ENCODE measurements at regions not wholly inside any gene's neighbourhood (a gene's known extent, or its start where the extent isn't known, plus 50 kb on each side); places are given as distances from the start of the nearest gene placed in this dataset.
"Not testable (repeated sequence)": the region's sequence is repeated elsewhere in the genome, so short reads cannot be mapped to it uniquely, and the experiment has no call there.

DNA sequence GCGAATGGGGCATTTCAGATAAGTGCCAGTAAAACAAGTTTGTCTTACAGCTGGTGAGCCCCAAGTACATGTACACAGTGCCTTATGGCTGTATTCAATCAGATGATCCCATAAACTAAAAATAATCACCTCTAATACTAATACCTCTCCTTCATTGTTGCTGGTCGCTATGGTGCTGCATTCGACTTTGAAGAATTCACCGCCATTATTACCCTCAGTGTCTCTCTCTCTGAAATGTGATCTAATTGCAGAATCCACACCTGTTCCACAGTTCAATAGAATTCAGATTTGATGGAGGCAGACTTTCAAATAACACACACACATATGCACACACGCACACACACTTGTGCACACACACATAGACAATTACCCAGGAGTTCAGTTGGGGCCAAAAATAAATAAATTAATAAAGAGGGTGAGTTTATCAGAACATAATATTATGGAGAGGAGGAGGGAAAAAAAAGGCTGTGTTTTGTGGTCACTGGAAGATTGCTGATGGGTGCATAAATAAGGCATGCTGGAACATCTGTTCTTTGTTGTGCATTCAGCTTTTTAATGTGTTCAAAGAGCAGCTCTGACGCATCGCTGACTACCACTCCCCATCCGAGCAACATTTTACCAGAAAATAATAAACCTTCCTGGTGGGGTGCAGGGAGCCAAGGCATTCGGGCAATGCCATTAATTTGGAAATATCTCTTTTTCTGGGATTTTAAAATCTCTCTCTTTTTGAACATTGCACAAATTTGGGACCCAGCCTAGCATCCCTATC, 235.7 kb downstream of the SATB1 start:
- DNase-seq = no peak

DNA sequence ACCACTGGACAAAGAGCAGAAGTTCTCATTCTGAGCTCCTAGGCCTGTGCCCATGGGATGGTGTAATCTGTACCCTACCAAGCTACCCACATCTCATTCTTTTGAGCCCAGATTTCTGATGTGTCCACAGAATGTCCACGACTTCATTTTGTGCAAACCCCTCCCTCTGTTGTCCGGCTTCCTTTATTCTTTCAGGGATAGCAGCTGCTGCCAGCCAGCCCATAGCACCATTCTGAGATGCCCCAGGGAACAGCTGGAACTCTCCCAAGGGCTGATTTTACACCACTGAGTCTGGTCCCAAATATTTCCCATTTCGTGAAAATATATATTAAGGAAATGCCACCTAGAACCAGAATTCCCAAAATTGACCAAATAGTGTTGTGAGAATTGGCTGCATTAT, 236.6 kb downstream of the SATB1 start:
- DNase-seq = no peak

DNA sequence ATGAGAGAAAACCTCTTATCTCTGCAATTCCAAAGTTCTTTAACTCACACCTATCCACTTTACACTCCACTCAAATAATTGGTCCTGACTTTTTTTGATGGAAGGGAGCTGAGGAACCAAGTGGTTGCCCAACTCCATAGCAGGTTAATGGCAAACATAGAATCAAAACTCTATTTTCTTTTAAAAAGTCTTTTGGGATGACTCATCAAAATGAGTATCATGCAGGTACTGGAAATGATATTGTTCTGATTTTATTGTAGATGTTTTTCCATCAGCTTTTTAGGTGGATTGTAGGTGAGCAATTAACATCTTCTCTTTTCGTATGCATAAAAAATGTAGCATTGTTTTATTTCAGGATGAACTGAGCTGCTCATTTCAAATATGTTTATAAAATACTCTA, 239.5 kb downstream of the SATB1 start:
- no peak for DNase-seq

DNA sequence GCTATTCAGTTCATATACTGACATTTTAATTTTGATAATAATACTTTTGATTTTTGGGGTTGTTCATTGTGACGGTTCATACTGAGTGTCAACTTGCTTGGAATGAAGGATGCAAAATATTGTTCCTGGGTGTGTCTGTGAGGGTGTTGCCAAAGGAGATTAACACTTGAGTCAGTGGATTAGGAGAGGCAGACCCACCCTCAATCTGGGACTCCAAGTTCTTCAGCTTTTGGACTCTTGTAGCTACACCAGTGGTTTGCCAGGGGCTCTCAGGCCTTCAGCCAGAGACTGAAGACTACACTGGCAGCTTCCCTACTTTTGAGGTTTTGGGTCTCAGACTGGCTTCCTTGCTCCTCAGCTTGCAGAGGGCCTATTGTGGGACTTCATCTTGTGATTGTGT, 242.2 kb downstream of the SATB1 start:
- DNase-seq = not testable (repeated sequence)

DNA sequence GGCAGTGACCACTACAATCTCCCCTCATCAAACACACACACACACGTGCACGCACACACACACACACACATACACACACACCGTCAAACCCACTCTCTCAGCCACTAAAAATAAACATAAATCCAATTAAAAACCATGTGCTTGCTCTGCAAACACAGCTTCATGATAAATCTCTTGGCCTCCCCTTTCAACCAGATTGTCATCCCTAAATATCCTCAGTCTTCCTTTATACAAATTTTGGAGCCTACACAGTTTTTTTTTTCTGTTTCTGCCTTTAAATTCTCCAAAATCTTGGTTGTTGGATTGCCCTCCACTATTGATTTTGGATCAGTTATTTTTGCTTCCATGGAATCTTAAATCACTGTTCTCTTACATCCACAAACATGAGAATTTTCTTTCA, 245.6 kb downstream of the SATB1 start:
- no peak for DNase-seq

DNA sequence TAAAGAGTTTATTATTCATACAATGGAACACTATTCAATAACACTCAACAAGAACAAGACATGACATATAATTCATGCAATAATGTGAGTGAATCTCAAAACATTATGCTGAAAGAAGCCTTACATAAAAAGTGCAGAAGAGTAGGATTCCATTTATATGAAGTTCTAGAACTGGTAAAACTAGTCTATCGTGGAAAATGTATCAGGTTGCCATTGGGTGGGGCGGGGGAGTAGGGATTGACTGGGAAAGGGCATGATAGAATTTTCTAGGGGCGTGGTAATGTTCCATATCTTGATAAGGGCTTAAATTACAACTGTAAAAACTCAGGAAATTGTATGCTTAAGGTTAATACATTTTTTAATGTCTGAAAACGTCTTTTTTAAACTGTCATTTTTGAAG, 247.9 kb downstream of the SATB1 start:
- no peak for DNase-seq

DNA sequence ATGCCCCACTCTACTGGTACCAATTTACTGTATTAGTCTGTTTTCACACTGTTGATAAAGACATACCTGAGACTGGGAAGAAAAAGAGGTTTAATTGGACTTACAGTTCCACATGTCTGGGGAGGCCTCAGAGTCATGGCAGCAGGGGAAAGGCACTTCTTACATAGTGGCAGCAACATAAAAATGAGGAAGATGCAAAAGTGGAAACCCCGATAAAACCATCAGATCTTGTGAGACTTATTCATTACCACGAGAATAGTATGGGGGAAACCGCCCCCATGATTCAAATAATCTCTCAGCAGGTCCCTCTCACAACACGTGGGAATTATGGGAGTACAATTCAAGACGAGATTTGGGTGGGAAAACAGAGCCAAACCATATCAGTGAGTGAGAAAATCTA, 251.2 kb downstream of the SATB1 start:
- not testable (repeated sequence) for DNase-seq

DNA sequence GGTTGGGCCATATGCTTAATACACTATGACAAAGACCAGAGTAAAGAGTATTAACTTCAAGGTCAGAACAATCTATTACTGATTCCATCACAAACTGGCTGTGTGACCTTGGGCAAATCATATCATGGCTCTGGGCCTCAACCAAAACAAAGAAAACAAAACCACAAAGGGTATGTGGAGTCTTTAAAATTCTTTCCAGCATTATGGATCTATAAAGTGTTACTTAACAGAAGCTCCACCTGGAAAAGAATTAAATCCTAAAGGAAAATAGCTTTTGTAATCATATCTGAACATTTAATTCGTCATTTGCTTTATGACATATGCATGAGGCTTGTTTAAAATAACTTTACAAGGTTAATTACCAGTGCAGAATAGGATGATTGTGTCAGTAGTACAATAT, 265.5 kb downstream of the SATB1 start:
- DNase-seq = no peak

DNA sequence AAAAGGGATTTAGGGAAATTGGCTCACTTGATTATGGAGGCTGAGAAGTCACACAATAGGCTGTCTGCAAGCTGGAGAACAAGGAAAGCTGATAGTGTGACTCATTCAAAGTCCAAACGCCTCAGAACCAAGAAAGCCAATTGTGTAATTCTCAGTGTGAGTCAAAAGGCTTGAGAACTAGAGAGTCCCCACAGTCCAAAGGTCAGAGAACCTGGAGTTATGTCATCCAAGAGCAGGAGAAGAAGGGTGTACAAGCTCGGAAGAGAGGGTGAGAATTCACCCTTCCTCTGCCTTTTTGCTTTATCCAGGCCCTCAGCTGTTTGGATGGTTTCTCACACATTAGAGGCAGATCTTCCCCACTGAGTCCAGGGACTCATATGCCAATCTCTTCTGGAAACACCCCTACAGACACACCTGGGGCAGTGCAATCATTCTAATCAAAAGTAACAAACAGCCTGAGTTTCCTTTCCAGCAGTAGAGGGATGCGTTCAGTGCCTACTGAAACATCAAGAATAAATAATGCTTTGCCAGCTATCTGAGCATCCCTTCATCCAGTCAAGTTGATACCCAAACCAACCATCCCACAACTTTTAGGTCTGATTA, 271.5 kb downstream of the SATB1 start:
- no peak for DNase-seq

DNA sequence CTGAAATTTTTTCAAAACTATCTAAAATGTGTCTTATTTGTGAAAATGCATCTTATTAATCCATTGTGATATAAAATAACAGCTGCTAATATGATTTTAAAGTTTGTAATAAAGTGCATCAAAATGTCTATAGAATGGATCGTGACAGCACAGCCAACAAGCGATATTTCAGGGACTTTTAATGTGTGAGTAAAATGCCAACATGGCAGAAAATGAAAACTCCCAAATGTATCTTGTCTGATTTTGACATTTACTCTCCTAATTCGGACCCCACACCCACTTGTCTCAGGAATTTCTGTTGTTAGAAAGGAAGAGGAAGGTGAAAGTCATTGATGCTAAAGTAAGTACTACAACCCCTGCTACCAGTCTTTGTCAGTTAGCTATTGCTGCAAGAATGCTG, 273.9 kb downstream of the SATB1 start:
- no peak for DNase-seq

DNA sequence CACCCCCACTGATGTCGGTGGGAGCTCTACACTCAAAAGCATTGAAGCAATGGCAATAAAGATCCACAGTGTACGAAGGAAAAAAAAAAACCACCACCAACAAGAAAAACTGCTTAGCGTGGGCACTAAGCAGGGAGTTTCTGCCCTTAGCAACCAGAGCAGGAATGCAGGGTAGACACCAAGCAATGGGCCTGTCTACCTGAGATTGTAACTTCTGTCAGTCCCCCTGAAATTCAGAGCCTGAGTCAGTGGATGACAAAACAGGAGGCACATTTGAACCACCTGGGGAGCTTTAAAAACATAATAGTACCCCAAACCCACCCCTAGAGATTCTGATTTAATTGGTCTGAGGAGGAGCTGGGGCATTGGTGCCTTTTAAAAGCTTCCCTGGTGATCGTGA, 275.2 kb downstream of the SATB1 start:
- DNase-seq = no peak

DNA sequence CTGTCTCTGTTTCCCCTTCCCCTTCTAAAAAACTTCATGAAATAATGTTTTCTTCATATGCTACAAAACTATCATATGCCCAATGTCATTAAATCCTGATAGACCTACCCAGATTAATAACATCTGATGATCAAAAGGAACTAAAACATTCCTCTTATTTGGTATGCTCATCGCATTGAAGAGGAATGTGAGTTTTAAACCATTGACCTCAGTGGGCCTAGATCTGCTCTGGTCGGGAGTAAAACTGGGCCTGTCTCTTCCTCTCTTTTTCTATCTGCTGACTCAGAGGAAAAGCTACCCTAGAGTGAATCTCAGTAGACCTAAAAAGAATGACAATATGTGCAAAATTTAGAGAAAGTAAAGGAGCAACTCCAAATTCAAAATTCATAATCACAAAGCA, 275.8 kb downstream of the SATB1 start:
- DNase-seq = no peak

DNA sequence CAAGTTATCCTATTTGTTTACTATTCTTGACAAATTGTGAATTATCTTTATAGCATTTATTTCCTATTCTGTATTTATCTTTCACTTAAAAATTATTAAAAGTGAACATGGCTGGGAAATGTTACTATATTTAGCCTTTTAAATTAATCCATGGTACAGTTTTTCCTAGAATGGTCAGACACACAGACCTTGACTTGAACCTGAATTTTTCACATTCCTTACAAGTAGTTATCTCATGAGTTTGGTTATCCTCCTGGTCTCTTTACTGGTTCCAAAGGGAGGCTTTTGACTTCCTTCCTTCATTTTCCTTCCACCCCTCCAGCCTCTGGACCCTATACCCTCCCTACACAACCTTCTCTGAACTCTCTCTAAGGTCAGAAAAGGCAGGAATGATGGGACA, 280.6 kb downstream of the SATB1 start:
- no peak for DNase-seq

DNA sequence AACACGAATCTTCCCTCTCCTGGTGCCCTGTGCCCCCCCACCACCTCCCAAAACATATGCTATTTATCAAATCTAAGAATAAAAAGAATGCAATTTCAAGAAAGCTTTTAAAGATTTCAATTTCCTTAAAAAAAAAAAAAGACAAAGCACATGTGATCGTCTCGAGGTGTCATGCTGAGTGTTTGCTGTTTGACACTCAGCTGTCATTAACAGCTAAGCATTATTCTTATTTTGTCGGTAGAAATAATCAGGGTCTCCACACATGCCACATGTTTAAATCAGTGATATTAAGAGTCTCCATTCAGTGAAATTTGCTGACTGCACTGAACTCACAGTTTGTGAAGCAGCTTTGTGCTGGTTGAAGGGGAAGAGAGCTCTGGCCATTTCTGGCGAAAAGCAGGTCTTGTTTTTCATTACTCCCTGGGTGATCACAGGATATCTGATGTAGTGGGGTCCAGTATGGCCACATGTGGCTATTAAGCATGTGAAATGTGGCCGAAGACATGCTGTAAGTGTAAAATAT, 281.8 kb downstream of the SATB1 start:
- no peak for DNase-seq

DNA sequence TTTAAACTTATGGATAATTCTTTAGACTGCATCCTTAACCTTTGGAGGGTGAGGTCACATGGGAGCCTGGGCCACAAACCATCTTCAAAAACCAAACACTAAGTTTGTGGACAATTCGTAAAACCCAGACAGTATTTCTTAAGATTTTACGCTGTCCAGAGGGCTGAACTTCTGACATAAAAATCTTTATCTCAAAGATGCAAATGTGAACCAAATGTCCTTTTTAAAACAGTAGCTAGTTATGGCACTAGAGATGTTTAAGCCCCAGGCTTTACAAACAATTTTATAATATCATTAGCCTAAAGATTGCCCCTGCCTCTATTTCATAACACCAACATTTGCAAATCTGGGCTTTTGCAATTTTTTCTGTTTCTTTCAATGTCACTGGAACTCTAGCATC, 287.2 kb downstream of the SATB1 start:
- no peak for DNase-seq

DNA sequence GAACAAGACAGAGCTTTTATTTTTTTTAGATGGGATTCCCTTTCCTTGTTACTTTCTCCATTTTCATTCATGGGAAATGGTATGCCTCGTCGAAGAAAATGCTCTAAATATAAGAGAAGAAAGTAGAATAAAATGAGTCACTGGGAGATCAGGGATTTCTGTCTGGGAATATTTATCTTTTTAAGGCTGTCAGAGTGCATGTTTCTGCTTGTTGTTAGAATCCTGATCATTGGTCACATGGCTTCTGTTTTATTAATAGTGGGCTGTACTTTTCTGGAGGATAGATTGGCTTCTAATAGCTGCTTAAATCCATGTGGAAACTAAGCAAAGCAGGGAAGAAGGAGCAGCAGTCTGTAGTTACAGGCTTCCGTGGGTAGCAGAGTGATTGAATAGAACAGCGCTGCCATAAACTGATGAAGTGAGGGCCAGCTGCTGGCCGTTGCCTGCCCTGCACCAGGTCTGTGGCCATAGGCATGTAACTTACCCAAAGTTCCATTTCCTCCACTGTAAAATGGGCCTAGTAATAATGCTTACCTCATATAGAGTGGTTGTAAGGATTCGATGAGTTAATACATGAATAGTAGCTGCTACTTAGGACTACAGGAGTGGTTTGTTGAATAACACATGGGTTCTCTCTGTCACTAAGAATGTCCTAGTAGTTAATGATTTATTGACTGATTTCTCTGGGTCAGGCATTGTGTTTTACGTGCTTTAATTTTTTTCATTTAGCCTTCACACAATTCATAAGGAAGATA, 289.9 kb downstream of the SATB1 start:
- no peak for DNase-seq

DNA sequence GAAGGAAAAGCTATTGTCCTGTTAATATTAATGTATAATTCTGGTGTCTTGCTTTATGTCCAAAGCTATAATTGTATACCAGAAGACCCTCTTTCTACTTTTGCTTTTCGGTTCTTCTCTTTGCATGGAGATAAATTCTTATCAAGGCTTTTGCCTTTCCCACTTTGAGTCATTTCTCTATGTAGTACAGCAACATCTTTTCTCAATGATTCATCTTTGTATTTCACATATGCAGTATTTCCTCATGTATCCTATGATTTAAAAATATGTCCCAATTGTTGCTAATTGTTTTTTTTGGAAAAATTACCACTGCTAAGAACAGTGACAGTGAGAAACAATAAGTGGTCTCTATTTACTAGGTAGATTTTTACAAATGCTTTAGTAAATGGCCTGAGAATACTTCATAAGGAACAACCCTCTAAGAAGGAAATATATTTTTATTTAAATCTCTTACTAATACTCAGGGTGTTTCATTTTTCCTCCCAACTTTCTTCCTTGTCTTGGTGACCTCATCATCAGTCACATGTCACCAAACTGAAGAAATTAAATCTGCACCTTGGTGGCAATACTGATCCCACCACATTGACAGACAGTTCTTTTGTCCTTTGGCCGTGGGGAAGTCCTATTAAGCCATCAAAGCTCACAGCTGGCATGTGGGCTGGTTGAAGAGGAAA, 290.6 kb downstream of the SATB1 start:
- DNase-seq = no peak

DNA sequence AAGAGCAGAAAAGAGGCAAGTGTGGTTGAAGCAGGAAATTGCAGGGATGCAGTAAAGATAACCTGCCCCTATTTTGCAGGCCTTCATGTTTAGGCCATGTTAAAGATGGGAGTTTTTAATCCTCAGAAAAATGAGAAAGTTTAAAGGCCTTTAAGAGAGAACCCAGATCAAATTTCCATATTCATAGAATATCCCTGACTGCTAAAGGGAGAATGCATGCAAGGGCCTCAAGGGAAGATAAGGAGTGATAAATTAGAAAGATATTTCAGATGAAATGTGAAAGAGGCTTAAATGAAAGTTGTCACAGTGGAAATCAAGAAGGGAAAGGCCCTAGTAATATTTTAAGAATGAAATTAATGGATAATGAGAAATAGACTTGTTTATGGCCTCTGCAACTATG, 292.1 kb downstream of the SATB1 start:
- no peak for DNase-seq

DNA sequence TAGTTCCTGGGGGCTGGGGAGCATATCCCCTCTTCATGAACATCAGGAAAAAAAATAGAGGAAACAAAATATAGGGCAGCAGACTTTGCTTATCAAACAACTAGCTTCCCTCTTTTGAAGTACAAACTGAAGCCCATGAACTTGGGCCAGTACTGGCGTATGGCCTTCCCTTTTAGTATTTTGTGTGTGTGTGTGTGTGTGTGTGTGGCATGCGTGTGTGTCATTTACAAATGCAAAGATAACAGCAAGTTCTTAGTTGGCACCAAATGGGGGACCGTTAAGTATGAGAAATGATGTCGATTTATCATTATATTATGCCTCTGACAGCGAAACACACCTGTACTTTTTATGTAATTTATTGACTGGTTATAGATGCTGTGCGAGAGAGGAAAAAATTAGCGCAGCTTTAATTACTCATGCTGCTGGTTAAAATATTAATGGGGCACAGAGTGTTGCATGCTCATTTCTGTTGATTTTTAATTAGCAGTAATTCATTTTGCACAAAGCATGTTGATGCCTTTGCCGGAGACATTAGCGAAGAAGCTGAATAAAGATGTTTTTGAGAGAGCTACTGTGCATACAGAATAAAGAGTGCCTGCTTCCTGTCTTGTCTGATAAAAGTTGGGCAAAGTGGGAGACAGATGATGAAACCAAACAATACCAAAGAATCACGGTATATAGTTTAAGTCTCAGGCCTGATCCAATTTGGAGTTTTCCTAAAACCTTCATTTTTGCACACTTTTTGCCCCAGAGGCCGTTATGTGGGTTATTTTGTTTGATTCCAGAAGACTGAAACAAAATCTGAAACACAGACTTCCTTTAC, 297.1 kb downstream of the SATB1 start:
- no peak for DNase-seq

DNA sequence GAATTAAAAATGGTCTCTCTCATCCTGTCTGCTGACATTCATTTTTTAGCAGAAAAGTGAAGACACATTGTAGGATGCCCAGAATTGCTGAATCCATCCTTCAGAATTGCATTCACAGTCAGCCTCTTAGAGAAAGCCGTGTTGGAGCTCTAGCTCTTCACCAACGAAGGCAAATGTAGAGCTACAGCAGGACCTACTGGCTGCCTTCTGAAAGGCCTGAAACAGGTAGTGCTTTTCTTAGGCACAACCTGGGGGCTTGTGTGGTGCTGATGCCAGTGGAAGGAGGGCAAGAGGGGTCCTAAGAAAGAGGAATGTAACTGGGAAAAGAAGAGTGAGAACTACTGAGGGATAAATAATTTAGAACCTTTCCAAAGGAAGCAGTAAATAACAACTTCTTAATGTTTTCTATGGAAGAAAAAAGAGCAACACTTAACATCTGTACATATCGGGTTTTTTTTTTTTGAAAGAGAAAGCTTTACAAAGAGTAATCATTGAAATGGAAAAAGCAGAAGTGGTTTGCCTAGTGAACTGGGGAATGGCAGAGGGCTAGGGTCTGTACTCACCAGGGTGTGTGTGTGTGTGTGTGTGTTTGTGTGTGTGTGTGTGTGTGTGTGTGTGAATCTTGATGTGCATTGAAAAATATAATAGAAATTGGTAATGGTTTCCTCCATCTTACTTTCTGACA, 297.8 kb downstream of the SATB1 start:
- DNase-seq = no peak

DNA sequence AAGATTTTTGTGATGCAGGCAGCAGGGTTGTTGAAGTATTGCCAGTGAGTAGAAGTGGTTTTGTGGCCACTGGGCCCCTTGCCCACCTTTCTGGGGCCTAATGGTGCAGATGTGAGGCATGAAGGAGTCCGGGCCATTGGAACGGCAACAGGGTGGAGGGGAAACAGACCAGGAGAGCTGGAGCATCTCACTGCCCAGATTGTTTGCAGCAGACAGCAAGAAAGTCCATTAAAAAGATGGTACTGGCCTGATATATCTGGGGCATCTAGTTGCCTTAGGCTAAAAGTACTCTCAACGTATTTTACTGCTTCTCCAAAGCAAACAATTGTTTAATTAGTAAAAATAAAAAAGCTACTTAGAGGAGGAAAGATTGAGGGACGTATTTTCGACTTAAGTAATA, 298.4 kb downstream of the SATB1 start:
- DNase-seq = no peak

DNA sequence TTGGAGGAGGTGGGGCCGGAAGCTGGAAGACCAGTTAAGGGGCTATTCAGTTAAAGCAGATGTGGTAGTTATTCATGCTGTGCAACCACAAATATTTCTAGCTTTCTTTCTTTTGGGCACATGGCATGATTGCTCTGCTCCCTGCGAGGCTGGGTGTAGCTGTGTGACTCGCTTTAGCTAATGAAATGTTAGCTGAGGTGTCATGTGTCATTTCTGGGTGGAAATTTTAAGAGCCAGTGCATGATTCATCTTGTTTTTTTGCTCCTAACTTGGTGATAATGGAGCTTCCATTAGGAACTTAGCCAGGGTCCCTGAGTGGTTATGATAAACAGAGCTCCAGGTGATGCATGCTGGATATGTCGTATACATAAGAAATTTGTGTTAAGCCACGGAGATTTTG, 300.6 kb downstream of the SATB1 start:
- DNase-seq = no peak
